Natural killer cell (primary cell): ENCODE measurements at regions not wholly inside any gene's neighbourhood (a gene's known extent, or its start where the extent isn't known, plus 50 kb on each side); places are given as distances from the start of the nearest gene placed in this dataset.
"Not testable (repeated sequence)": the region's sequence is repeated elsewhere in the genome, so short reads cannot be mapped to it uniquely, and the experiment has no call there.

ENCODE experiments used
- ATAC-seq, 3 donors: fragments of 150-1000 bp in 2 of 3; fragments of 200-7000 bp in 1 of 3; cut with Tn5 transposase; 1 replicate in 1 of 3; 2 replicates in 2 of 3; pipeline ENCODE4 v1.10.0; 2021; ENCODE audit warnings: mild to moderate bottlenecking in 2 of 3, moderate library complexity in 2 of 3
- DNase-seq, 2 donors: peaks; one replicate each; pipeline versions ENCODE4 v3.0.0 to v3.0.0-alpha.2; 2013 to 2021; ENCODE audit warnings: mixed read lengths in 1 of 2
- H3K27ac ChIP-seq: one replicate; pipeline ENCODE4 v1.5.1; 2013; ENCODE audit warnings: mild to moderate bottlenecking, low read length
- H3K27me3 ChIP-seq: one replicate; pipeline ENCODE4 v1.6.1; 2013; ENCODE audit warnings: low read length; ENCODE audit not compliant: control insufficient read depth, insufficient read depth
- H3K36me3 ChIP-seq: one replicate; pipeline ENCODE4 v1.6.1; 2013; ENCODE audit warnings: low read length; ENCODE audit not compliant: control insufficient read depth, insufficient read depth
- H3K4me1 ChIP-seq: one replicate; pipeline ENCODE4 v1.6.1; 2013; ENCODE audit warnings: low read length; ENCODE audit not compliant: control insufficient read depth, insufficient read depth
- H3K4me3 ChIP-seq: one replicate; pipeline ENCODE4 v1.5.1; 2013; ENCODE audit warnings: low read length
- H3K9me3 ChIP-seq: one replicate; pipeline ENCODE4 v1.6.1; 2013; ENCODE audit warnings: low read length; ENCODE audit not compliant: control insufficient read depth, insufficient read depth
- H3K27ac Mint-ChIP-seq, 2 donors: one replicate each; pipeline ENCODE4 v1.8.0; 2022; ENCODE audit warnings: mild to moderate bottlenecking in 2 of 2, mixed read lengths in 2 of 2, moderate library complexity in 1 of 2
- H3K27me3 Mint-ChIP-seq, 2 donors: one replicate each; pipeline ENCODE4 v1.8.0; 2022; ENCODE audit warnings: low read depth in 2 of 2, mixed read lengths in 2 of 2
- H3K36me3 Mint-ChIP-seq: one replicate; pipeline ENCODE4 v1.8.0; 2022; ENCODE audit warnings: mixed read lengths
- H3K4me1 Mint-ChIP-seq, 2 donors: one replicate each; pipeline ENCODE4 v1.8.0; 2022; ENCODE audit warnings: mixed read lengths in 2 of 2
- H3K4me3 Mint-ChIP-seq: one replicate; pipeline ENCODE4 v1.8.0; 2022; ENCODE audit warnings: mild to moderate bottlenecking, moderate library complexity, mixed read lengths
- H3K9me3 Mint-ChIP-seq, 2 donors: one replicate each; pipeline ENCODE4 v1.8.0; 2022; ENCODE audit warnings: mixed read lengths in 2 of 2
- WGBS: methylation state at CpG from one replicate; pipeline ENCODE4 v1.1.7; 2013; ENCODE audit warnings: missing lambda C conversion rate; ENCODE audit not compliant: insufficient coverage; 5-methylcytosine and 5-hydroxymethylcytosine counted together
- intact Hi-C: fragments of 100-400 bp; cut with micrococcal nuclease; formaldehyde crosslinking; loops from one replicate; pipeline ENCODE4 v1.14.2; 2022
- TF ChIP-seq, protein P1 (sequence below): fragments of 200-600 bp; IDR thresholded peaks from one replicate; pipeline ENCODE4 v1.8.0; 2022; ENCODE audit warnings: antibody characterized with exemption

DNA sequence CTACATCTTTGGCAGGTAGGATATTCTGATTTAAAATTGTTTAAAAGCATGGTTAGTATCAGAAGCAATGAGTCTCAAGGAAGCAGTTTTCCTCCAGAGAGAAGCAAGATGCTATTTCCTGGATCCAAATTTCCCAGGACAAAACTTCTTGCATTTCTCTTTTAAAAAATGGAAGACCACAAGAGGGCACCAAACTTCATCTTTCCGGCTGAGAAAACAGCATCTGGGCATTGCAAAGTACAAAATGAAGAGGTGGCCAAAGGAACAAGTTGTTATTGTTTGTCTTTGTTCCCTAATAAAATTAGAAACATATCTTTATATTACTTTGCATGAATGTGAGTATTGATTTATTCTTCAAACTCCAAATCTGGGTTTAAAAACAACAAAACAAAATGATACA lies 60.0 kb upstream of the LRCH1 start:
- no peaks in the 10 kb centered on the region for H3K36me3 ChIP-seq
- Mint-ChIP-seq H3K4me3 (no peak overlapping the region), H3K9me3 (no peaks in the 10 kb centered on the region), H3K4me1 (no peaks in the 10 kb centered on the region), H3K27me3 (peaks cover 7 to 11% of the 10 kb centered on the region in 2 donors), H3K27ac (no peak overlapping the region), H3K36me3 (no peaks in the 10 kb centered on the region)
- H3K4me3 ChIP-seq = no peak overlapping the region
- TF ChIP-seq, protein P1, sequence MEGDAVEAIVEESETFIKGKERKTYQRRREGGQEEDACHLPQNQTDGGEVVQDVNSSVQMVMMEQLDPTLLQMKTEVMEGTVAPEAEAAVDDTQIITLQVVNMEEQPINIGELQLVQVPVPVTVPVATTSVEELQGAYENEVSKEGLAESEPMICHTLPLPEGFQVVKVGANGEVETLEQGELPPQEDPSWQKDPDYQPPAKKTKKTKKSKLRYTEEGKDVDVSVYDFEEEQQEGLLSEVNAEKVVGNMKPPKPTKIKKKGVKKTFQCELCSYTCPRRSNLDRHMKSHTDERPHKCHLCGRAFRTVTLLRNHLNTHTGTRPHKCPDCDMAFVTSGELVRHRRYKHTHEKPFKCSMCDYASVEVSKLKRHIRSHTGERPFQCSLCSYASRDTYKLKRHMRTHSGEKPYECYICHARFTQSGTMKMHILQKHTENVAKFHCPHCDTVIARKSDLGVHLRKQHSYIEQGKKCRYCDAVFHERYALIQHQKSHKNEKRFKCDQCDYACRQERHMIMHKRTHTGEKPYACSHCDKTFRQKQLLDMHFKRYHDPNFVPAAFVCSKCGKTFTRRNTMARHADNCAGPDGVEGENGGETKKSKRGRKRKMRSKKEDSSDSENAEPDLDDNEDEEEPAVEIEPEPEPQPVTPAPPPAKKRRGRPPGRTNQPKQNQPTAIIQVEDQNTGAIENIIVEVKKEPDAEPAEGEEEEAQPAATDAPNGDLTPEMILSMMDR = peak; percentile 83
- no peak overlapping the region for H3K27ac ChIP-seq
- DNase-seq = peak in 1 of 2 donors; percentile 62
- intact Hi-C loops = loop anchor here (1.0 to 5.0 kb wide), 2 partner anchors 228 to 1279 kb away; no protein-coding TSS in a partner anchor
- H3K27me3 ChIP-seq = no peaks in the 10 kb centered on the region
- WGBS = 13% methylated on average over 1 of the region's 1 CpG
- no peaks in the 10 kb centered on the region for H3K9me3 ChIP-seq
- H3K4me1 ChIP-seq = no peaks in the 10 kb centered on the region
- no peak for ATAC-seq

DNA sequence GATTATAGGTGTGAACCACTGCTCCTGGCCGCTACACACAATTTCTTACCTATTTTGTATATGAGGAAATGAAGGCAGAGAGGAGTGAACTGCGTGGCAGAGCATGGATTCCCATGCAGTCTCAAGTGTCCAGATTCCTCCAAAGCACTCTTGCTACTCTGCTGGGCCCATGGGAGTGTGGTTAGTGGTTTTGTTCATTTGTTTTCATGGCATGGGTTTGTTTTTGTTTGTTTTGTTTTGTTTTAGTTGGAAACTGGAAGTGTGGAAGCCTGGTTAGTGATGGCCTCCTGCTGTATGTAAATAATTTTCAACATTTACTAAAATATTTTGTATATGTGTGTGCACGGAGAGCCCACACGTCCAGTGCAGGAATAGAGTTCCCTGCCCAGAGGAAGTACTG lies 61.3 kb upstream of the LRCH1 start:
- H3K27me3 ChIP-seq = no peaks in the 10 kb centered on the region
- no peaks in the 10 kb centered on the region for H3K36me3 ChIP-seq
- Mint-ChIP-seq H3K36me3 (no peaks in the 10 kb centered on the region), H3K9me3 (no peaks in the 10 kb centered on the region), H3K4me3 (no peak overlapping the region), H3K27me3 (peaks cover 7 to 11% of the 10 kb centered on the region in 2 donors), H3K27ac (no peak overlapping the region), H3K4me1 (no peaks in the 10 kb centered on the region)
- H3K27ac ChIP-seq = no peak overlapping the region
- 88% methylated on average over 4 of the region's 4 CpGs for WGBS
- no peak overlapping the region for H3K4me3 ChIP-seq
- intact Hi-C loops = loop anchor here (1.0 to 5.0 kb wide), 2 partner anchors 230 to 1281 kb away; no protein-coding TSS in a partner anchor
- DNase-seq (no peak), ATAC-seq (no peak)
- H3K4me1 ChIP-seq = no peaks in the 10 kb centered on the region
- TF ChIP-seq, protein P1 = no peak
- no peaks in the 10 kb centered on the region for H3K9me3 ChIP-seq

DNA sequence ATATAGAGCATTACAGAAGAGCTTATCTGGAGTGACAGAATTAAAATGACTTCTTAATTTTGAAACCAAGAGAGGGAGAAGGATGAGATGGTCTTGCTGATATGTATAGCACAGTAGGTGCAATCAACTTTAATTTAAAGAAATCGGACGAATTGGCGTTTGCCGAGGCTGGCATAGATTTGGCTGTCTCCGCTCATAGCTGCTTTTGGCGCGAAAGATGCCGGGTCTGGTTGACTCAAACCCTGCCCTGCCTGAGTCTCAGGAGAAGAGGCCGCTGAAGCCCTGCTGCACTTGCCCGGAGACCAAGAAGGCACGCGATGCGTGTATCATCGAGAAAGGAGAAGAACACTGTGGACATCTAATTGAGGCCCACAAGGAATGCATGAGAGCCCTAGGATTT lies 62.3 kb upstream of the LRCH1 start:
- peak in 2 of 3 donors; percentile 45 to 54 for ATAC-seq
- H3K9me3 Mint-ChIP-seq, H3K4me3 ChIP-seq, H3K27me3 ChIP-seq, H3K4me3 Mint-ChIP-seq, H3K9me3 ChIP-seq, H3K4me1 Mint-ChIP-seq, H3K4me1 ChIP-seq, H3K36me3 ChIP-seq, H3K27ac Mint-ChIP-seq, H3K27ac ChIP-seq, H3K36me3 Mint-ChIP-seq, DNase-seq: not testable (repeated sequence)
- intact Hi-C loops = loop anchor here (5.0 kb wide), 1 partner anchor 1282 kb away; no protein-coding TSS in a partner anchor
- peaks cover 7 to 11% of the 10 kb centered on the region in 2 donors for H3K27me3 Mint-ChIP-seq
- 95% methylated on average over 14 of the region's 14 CpGs for WGBS

DNA sequence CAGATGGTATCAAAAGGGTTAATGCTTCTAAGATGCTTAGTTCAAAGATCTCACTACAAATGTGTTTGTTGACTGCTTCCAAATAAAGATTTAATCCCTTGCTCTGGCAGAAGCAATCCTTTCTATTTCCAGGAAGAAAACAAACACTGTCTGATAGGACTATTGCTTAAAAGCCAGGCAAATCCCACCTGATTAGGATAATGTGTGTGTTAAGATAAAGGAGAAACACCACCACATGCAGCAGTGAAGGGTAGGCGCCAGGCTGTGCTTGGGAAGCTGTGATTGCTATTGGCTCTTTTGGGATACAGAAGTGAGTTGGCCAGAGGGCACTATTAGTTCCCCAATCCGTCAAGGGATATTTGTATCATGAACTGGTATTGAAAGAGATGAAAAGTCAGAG lies 62.8 kb upstream of the LRCH1 start:
- DNase-seq = no peak
- 74% methylated on average over 2 of the region's 2 CpGs for WGBS
- H3K27ac ChIP-seq = no peak overlapping the region
- H3K27me3 Mint-ChIP-seq = peaks cover 7 to 11% of the 10 kb centered on the region in 2 donors
- no peaks in the 10 kb centered on the region for H3K4me1 Mint-ChIP-seq
- no peaks in the 10 kb centered on the region for H3K4me1 ChIP-seq
- no peak overlapping the region for H3K4me3 Mint-ChIP-seq
- no peaks in the 10 kb centered on the region for H3K36me3 ChIP-seq
- intact Hi-C loops = loop anchor here (5.0 kb wide), 1 partner anchor 1282 kb away; no protein-coding TSS in a partner anchor
- H3K9me3 ChIP-seq = peaks cover 5% of the 10 kb centered on the region
- no peak for ATAC-seq
- H3K4me3 ChIP-seq = no peak overlapping the region
- H3K36me3 Mint-ChIP-seq = no peaks in the 10 kb centered on the region
- H3K9me3 Mint-ChIP-seq = no peaks in the 10 kb centered on the region
- TF ChIP-seq, protein P1 = no peak
- no peaks in the 10 kb centered on the region for H3K27me3 ChIP-seq
- H3K27ac Mint-ChIP-seq = no peak overlapping the region
